Psoas muscle (tissue), 7 donors: ENCODE measurements at regions not wholly inside any gene's neighbourhood (a gene's known extent, or its start where the extent isn't known, plus 50 kb on each side); places are given as distances from the start of the nearest gene placed in this dataset.
"Not testable (repeated sequence)": the region's sequence is repeated elsewhere in the genome, so short reads cannot be mapped to it uniquely, and the experiment has no call there.

ENCODE experiments used
- ATAC-seq, 4 donors: fragments of 200-7000 bp; cut with Tn5 transposase; one replicate each; pipeline ENCODE4 v1.9.1; 2020; ENCODE audit warnings: moderate library complexity in 3 of 4, mild to moderate bottlenecking in 2 of 4
- DNase-seq, 2 donors: peaks; one replicate each; pipeline ENCODE4 v3.0.0-alpha.2; 2020
- H3K27ac ChIP-seq: fragments of 200-600 bp; one replicate; pipeline ENCODE4 v1.8.0; 2022
- H3K27me3 ChIP-seq, 3 donors: fragments of 200-600 bp in 1 of 3; one replicate each; pipeline versions ENCODE4 v1.6.1 to v1.8.0; 2013 to 2022; ENCODE audit warnings: low read length in 2 of 3, mild to moderate bottlenecking in 2 of 3, moderate library complexity in 1 of 3; ENCODE audit not compliant: insufficient read depth in 3 of 3
- H3K36me3 ChIP-seq, 2 donors: fragments of 200-600 bp in 1 of 2; one replicate each; pipeline versions ENCODE4 v1.6.1 to v1.8.0; 2013 to 2022; ENCODE audit warnings: low read depth in 1 of 2, mild to moderate bottlenecking in 1 of 2, moderate library complexity in 1 of 2; ENCODE audit not compliant: insufficient read depth in 1 of 2
- H3K4me1 ChIP-seq: fragments of 200-600 bp; one replicate; pipeline ENCODE4 v1.8.0; 2022
- H3K4me3 ChIP-seq: fragments of 200-600 bp; one replicate; pipeline ENCODE4 v1.8.0; 2022; ENCODE audit warnings: mild to moderate bottlenecking
- H3K9me3 ChIP-seq: fragments of 200-600 bp; one replicate; pipeline ENCODE4 v1.8.0; 2022
- WGBS, 3 donors: extraction: QIAGEN DNeasy Blood & Tissue Kit; methylation state at CpG; one replicate each; pipeline versions ENCODE4 v1.1.6 to v1.1.7; 2013; 5-methylcytosine and 5-hydroxymethylcytosine counted together
- intact Hi-C, 2 donors: fragments of 100-400 bp; cut with DNase I; formaldehyde crosslinking; loops; one replicate each; pipeline versions ENCODE4 v1.11.0 to v1.14.2; 2022
- TF ChIP-seq, protein P1 (sequence below): fragments of 200-600 bp; IDR thresholded peaks from one replicate; pipeline ENCODE4 v1.8.0; 2022; ENCODE audit warnings: antibody characterized with exemption
- donor health status: healthy with polysubstance abuse.
- donor health status: DM: no; HTN: no; CAD: no; lungs with moderate emphysema.
- donor health status: Bipolar disorder and iron deficiency.
- donor health status: healthy.
- donor health status: DM: yes; HTN: yes; CAD: no.
- donor health status: DM: no; HTN: no; CAD: no.
- donor health status: DM: yes; HTN: yes; CAD: no.

DNA sequence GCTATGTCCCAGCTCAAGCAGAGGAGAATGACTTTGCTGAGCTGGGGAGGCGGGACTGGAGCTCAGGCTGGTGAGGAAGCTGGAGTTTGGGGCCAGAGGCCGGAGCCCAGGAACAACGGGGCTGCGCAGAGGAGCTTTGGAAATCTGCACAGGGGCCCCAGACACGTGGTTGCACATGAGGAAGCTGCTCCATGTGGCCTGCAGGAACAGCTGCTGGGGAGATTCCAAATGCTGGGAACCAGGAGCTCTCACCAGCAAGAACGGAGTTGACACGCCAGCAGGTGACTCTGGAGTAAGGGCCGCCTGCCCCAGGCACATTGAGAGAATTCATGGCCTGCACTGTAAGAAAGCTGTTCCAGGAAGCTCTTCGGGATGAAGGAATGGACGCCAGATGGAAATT lies 91.0 kb downstream of the OLFM1 start:
- WGBS, 3 donors = 57 to 59% (median 59%) methylated on average over 10 of the region's 10 CpGs
- no peak overlapping the region for H3K27ac ChIP-seq
- intact Hi-C loops = no loop called here
- DNase-seq = no peak
- H3K27me3 ChIP-seq = peaks cover 0 to 6% (median 3%) of the 10 kb centered on the region in 3 donors
- H3K4me3 ChIP-seq = no peak overlapping the region
- H3K36me3 ChIP-seq = no peaks in the 10 kb centered on the region
- H3K4me1 ChIP-seq = no peaks in the 10 kb centered on the region
- no peak for ATAC-seq
- no peaks in the 10 kb centered on the region for H3K9me3 ChIP-seq
- TF ChIP-seq, protein P1, sequence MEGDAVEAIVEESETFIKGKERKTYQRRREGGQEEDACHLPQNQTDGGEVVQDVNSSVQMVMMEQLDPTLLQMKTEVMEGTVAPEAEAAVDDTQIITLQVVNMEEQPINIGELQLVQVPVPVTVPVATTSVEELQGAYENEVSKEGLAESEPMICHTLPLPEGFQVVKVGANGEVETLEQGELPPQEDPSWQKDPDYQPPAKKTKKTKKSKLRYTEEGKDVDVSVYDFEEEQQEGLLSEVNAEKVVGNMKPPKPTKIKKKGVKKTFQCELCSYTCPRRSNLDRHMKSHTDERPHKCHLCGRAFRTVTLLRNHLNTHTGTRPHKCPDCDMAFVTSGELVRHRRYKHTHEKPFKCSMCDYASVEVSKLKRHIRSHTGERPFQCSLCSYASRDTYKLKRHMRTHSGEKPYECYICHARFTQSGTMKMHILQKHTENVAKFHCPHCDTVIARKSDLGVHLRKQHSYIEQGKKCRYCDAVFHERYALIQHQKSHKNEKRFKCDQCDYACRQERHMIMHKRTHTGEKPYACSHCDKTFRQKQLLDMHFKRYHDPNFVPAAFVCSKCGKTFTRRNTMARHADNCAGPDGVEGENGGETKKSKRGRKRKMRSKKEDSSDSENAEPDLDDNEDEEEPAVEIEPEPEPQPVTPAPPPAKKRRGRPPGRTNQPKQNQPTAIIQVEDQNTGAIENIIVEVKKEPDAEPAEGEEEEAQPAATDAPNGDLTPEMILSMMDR = no peak

DNA sequence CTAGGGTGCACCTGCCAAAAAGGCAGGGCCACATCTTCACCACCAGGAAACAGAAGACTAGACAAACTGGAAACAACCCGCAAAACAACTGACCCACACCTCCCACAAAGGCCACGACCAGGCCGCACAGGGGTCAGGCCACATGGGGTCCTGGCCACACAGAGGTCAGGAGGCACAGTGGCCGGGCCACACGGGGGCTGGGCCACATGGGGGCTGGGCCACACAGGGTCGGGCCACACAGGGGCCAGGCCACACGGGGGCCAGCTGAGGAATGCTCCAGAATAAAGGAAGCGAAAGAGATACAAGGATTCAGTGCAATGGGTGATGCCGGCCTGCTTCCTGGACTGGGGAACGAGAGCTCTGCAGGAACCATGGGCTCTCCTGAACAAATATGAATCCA lies 91.6 kb downstream of the OLFM1 start:
- no peak for DNase-seq
- Histone ChIP-seq H3K9me3 (no peaks in the 10 kb centered on the region), H3K4me3 (no peak overlapping the region), H3K27ac (no peak overlapping the region), H3K36me3 (no peaks in the 10 kb centered on the region), H3K4me1 (no peaks in the 10 kb centered on the region), H3K27me3 (peaks cover 0 to 6% (median 3%) of the 10 kb centered on the region in 3 donors)
- 65 to 79% (median 79%) methylated on average over 10 of the region's 10 CpGs for whole genome bisulfite sequencing, 3 donors
- TF ChIP-seq, protein P1 = no peak
- no peak for ATAC-seq
- intact Hi-C loops = no loop called here

DNA sequence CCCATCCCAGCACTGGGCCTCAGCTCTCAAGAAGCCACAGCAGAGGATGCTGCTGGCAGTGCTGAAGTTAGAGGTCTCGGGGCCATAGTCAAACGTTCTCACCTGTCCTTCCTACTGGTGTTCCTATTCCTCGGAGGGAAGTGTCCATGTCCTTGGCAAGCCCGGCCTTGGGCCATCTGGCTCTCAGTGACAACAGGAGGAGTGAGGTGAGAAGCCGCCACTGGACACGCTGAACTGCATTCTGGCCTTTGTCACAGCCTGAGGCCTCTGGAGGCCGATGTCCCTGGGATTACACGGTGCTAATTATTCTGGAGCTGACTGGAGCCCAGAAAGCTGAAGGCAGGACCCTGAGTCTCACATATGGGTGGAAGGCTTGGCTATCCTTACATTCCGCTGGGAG lies 92.5 kb downstream of the OLFM1 start:
- no peak overlapping the region for H3K27ac ChIP-seq
- H3K4me3 ChIP-seq = no peak overlapping the region
- no peaks in the 10 kb centered on the region for H3K9me3 ChIP-seq
- no peak for ATAC-seq
- peaks cover 0 to 11% (median 5%) of the 10 kb centered on the region in 3 donors for H3K27me3 ChIP-seq
- 60 to 70% (median 67%) methylated on average over 9 of the region's 9 CpGs for WGBS, 3 donors
- H3K4me1 ChIP-seq = no peaks in the 10 kb centered on the region
- no peak for DNase-seq
- TF ChIP-seq, protein P1 = no peak
- intact Hi-C loops = no loop called here
- H3K36me3 ChIP-seq = no peaks in the 10 kb centered on the region

DNA sequence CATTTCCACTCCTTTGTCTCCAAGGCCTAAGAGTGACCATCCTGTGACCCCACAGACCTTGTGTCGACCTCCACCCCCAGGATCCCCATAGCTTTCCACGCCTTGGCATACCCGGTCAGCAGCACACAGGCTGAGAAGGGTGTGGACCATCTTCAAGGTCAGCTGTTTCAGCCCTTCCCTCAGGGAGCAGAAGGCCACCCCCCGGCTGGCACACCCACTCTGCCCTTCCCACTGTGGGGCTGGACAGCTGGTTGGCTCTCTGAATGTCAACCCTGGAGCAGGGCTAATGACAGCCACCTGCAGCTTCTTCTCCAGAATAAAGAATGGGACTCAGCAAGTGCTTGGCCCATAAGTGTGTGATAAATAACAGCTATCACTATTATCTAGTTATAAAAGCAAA lies 93.1 kb downstream of the OLFM1 start:
- peaks cover 0 to 18% (median 8%) of the 10 kb centered on the region in 3 donors for H3K27me3 ChIP-seq
- 54 to 68% (median 62%) methylated on average over 4 of the region's 4 CpGs for WGBS, 3 donors
- no peaks in the 10 kb centered on the region for H3K9me3 ChIP-seq
- intact Hi-C loops = no loop called here
- H3K27ac ChIP-seq = no peak overlapping the region
- no peak for ATAC-seq
- no peak for DNase-seq
- no peaks in the 10 kb centered on the region for H3K36me3 ChIP-seq
- H3K4me1 ChIP-seq = no peaks in the 10 kb centered on the region
- H3K4me3 ChIP-seq = no peak overlapping the region
- TF ChIP-seq, protein P1 = no peak

DNA sequence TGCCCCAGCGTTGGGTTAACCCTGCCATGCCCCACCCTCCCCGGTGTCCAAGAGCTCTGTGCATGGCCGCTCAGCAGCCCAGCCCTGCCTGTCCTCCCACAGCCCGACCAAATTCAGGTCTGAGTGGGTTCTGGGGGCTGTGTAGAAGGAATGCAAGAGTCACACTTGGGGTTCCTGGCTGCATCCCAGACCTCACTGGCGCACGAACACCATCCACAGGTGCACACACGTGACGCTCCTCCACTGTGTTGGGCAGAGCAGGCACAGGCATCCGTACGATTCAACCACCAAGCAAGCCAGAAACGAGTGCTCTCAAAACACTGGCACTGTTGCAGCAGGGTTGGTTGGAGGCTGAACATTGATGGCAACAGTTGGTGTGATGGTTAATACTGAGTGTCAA lies 93.9 kb downstream of the OLFM1 start:
- ATAC-seq (no peak), DNase-seq (no peak)
- 67 to 76% (median 70%) methylated on average over 11 of the region's 11 CpGs for WGBS, 3 donors
- no peaks in the 10 kb centered on the region for H3K9me3 ChIP-seq
- TF ChIP-seq, protein P1 = no peak
- H3K27me3 ChIP-seq = peaks cover 0 to 25% (median 12%) of the 10 kb centered on the region in 3 donors
- H3K4me1 ChIP-seq = peaks cover 1% of the 10 kb centered on the region
- H3K36me3 ChIP-seq = no peaks in the 10 kb centered on the region
- no peak overlapping the region for H3K27ac ChIP-seq
- H3K4me3 ChIP-seq = no peak overlapping the region
- intact Hi-C loops = no loop called here

DNA sequence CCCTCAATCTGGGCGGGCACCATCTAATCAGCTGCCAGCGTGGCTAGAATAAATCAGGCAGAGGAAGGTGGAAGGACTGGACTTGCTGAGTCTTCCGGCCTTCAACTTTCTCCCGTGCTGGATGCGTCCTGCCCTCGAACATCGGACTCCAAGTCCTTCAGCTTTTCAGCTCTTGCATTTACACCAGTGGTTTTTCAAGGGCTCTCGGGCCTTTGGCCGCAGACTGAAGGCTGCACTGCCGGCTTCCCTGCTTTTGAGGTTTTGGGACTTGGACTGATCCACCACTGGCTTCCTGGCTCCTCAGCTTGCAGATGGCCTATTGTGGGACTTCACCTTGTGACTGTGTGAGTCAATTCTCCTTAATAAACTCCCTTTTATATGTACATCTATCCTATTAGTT lies 94.4 kb downstream of the OLFM1 start:
- H3K27ac ChIP-seq, H3K4me1 ChIP-seq, DNase-seq, intact Hi-C loops, H3K36me3 ChIP-seq, ATAC-seq, H3K4me3 ChIP-seq, H3K9me3 ChIP-seq: not testable (repeated sequence)
- peaks cover 0 to 30% (median 13%) of the 10 kb centered on the region in 3 donors for H3K27me3 ChIP-seq
- WGBS, 3 donors = 89 to 93% (median 91%) methylated on average over 10 of the region's 10 CpGs
